Hepatocyte (in vitro differentiated cells): ENCODE measurements at regions not wholly inside any gene's neighbourhood (a gene's known extent, or its start where the extent isn't known, plus 50 kb on each side); places are given as distances from the start of the nearest gene placed in this dataset.

Source experiments
- CTCF ChIP-seq: fragments of 200-600 bp; sonication (generic); IDR thresholded peaks from 2 replicates; pipeline ENCODE4 v1.5.1; 2016; ENCODE audit warnings: antibody characterized with exemption, mild to moderate bottlenecking; ENCODE audit not compliant: poor library complexity
- EZH2 ChIP-seq: fragments of 200-600 bp; sonication (generic); IDR thresholded peaks from 2 replicates; pipeline ENCODE4 v1.6.1; 2016; ENCODE audit warnings: antibody characterized with exemption, mild to moderate bottlenecking, borderline replicate concordance

GRCh38 chr5:30608501-30608900 is 585.0 kb upstream of the CDH6 start:
- no peak for TF ChIP-seq CTCF
- TF ChIP-seq EZH2: no peak
